ENCODE measurements at regions not wholly inside any gene's neighbourhood (a gene's known extent, or its start where the extent isn't known, plus 50 kb on each side); places are given as distances from the start of the nearest gene placed in this dataset.
"Not testable (repeated sequence)": the region's sequence is repeated elsewhere in the genome, so short reads cannot be mapped to it uniquely, and the experiment has no call there.

DNA sequence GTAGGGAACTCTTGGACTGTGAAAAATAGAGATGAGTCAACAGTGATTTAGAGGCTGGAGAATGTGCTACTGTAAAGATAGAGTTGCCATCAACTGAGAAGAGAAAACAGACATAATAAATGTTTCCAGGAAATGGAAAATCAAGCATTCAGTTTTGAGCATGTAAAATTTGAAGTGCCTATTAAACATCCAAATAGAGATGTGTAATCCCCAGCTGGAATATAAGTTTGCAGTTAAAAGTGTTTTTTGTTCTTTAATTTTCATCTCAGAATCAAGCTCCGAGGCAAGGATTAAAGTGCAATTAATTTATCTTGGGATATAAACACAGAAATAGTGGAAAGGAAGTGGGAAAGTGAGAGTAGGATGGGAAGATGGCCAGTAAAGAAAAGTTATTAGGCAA is 666.0 kb upstream of the RAG2 start:
- TF ChIP-seq NFRKB (IDR thresholded peaks at IDR 0.05), result no peak
- ChIA-PET POLR2A (no interaction called here), CTCF (no interaction called here)
- no peak for DNase-seq (ENCODE audit: extremely low spot score)

DNA sequence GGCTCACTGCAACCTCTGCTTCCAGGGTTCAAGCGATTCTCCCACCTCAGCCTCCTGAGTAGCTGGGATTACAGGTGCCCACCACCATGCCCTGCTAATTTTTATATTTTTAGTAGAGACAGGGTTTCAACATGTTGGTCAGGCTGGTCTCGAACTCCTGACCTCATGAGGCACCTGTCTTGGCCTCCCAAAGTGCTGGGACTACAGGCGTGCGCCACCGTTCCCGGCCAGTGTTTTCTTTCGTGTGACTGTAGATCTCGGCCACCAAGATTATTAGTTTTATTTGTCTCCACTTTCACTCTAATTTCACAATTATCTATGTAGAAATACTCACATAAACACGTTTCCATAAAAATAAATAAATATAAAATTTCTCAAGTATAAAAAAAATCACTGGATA is 665.4 kb upstream of the RAG2 start:
- CTCF ChIA-PET; POLR2A ChIA-PET; DNase-seq (ENCODE audit: extremely low spot score): not testable (repeated sequence)

DNA sequence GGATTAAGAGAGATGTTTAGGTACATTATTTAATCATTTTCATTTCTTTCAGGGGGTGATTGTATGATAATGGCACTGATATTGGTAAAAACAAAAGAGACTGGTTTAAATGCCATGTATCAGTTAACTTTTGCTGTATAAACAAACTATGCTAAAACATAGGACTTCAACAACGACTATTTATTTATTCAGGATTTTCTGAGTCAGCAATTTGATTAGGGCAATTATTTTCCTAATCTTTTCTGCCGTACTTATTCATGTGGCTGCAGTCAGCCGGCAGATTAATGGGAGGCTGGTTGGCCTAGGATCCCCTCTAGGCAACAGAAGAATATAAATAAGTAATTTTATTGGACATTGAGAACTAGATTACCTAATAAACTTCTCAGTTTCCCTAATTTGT is 661.7 kb upstream of the RAG2 start:
- CTCF ChIA-PET, result no interaction called here
- no peak for TF ChIP-seq ARNT (IDR thresholded peaks at IDR 0.05)
- TF ChIP-seq LEF1 (IDR thresholded peaks at IDR 0.05; ENCODE audit: borderline replicate concordance), result no peak
- no peak for TF ChIP-seq FOXA1 (IDR thresholded peaks at IDR 0.05)
- TF ChIP-seq, protein P1, sequence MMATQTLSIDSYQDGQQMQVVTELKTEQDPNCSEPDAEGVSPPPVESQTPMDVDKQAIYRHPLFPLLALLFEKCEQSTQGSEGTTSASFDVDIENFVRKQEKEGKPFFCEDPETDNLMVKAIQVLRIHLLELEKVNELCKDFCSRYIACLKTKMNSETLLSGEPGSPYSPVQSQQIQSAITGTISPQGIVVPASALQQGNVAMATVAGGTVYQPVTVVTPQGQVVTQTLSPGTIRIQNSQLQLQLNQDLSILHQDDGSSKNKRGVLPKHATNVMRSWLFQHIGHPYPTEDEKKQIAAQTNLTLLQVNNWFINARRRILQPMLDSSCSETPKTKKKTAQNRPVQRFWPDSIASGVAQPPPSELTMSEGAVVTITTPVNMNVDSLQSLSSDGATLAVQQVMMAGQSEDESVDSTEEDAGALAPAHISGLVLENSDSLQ (IDR thresholded peaks at IDR 0.05), result no peak
- no peak for TF ChIP-seq FOXK2 (IDR thresholded peaks at IDR 0.05)
- TF ChIP-seq SP1 (IDR thresholded peaks at IDR 0.05), result no peak
- no peak for TF ChIP-seq CTBP1 (IDR thresholded peaks at IDR 0.05; ENCODE audit: borderline replicate concordance)
- TF ChIP-seq FOXM1 (IDR thresholded peaks at IDR 0.05; ENCODE audit: borderline replicate concordance), result no peak
- no peak for TF ChIP-seq SUZ12 (IDR thresholded peaks at IDR 0.05)
- TF ChIP-seq HDGF (IDR thresholded peaks at IDR 0.05; ENCODE audit: borderline replicate concordance), result no peak
- no peak for TF ChIP-seq TARDBP (IDR thresholded peaks at IDR 0.05)
- TF ChIP-seq NFRKB (IDR thresholded peaks at IDR 0.05), result no peak
- no peak for TF ChIP-seq ZNF384 (IDR thresholded peaks at IDR 0.05)
- no peak for TF ChIP-seq BHLHE40 (IDR thresholded peaks at IDR 0.05; ENCODE audit: borderline replicate concordance)
- DNase-seq (ENCODE audit: extremely low spot score), result no peak
- POLR2A ChIA-PET, result no interaction called here

DNA sequence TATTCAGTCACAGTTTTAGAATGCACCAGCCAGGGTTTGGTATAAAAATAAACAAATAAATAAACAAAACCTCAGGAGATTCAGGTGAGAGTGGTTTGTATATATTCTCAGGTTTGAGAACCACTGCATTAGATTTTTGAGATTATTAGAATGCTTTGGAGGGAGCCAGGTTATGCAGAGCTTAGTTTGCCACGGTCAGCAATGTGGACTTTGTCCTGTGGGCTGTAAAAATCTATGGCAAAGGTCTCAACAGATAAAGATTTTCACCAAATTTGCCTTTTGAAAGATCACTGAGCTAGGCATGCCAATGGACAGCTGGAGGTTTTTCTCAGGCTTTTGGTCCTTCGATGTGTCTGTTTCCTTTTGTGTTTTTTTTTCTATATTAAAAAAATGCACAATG is 650.1 kb upstream of the RAG2 start:
- no peak for DNase-seq (ENCODE audit: extremely low spot score)
- ChIA-PET POLR2A (no interaction called here), CTCF (no interaction called here)
- TF ChIP-seq SUZ12 (IDR thresholded peaks at IDR 0.05), result no peak
- TF ChIP-seq FOXM1 (IDR thresholded peaks at IDR 0.05; ENCODE audit: borderline replicate concordance), result no peak
- no peak for TF ChIP-seq ZNF384 (IDR thresholded peaks at IDR 0.05)
- TF ChIP-seq NFRKB (IDR thresholded peaks at IDR 0.05), result no peak

DNA sequence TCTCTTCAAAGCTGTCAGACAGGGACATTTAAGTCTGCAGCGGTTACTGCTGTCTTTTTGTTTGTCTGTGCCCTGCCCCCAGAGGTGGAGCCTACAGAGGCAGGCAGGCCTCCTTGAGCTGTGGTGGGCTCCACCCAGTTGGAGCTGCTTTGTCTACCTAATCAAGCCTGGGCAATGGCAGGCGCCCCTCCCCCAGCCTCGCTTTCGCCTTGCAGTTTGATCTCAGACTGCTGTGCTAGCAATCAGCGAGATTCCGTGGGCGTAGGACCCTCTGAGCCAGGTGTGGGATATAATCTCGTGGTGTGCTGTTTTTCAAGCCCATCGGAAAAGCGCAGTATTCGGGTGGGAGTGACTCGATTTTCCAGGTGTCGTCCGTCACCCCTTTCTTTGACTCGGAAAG is 648.1 kb upstream of the RAG2 start:
- CTCF ChIA-PET; POLR2A ChIA-PET; DNase-seq (ENCODE audit: extremely low spot score): not testable (repeated sequence)

DNA sequence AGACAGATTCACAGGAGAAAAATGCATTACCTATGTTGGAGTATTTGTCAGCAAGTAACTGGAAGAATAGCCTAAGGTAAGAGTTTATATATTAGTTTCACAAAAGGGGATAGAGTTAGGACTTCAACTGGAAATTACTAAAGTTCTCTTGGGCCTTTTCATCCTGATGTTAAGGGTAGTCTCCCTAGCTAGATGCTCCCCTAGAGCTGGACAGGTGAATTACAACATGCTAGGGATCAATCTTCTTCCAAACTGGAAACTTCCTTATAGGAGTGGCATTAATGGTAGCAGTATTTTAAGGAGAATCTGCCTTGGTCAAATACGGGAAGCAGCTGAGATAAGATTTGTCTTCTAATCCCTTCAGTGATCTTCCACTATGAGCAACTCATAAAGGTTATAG is 632.8 kb upstream of the RAG2 start:
- CTCF ChIA-PET, result no interaction called here
- no peak for DNase-seq (ENCODE audit: extremely low spot score)
- POLR2A ChIA-PET, result no interaction called here
- TF ChIP-seq FOXM1 (IDR thresholded peaks at IDR 0.05; ENCODE audit: borderline replicate concordance) (no peak), TARDBP (IDR thresholded peaks at IDR 0.05) (no peak), NFRKB (IDR thresholded peaks at IDR 0.05) (no peak), SP1 (IDR thresholded peaks at IDR 0.05) (no peak), ZNF384 (IDR thresholded peaks at IDR 0.05) (no peak), SUZ12 (IDR thresholded peaks at IDR 0.05) (no peak), CTBP1 (IDR thresholded peaks at IDR 0.05; ENCODE audit: borderline replicate concordance) (no peak), FOXK2 (IDR thresholded peaks at IDR 0.05) (no peak), LEF1 (IDR thresholded peaks at IDR 0.05; ENCODE audit: borderline replicate concordance) (no peak), HDGF (IDR thresholded peaks at IDR 0.05; ENCODE audit: borderline replicate concordance) (no peak), BHLHE40 (IDR thresholded peaks at IDR 0.05; ENCODE audit: borderline replicate concordance) (no peak), ELF4 (IDR thresholded peaks at IDR 0.05) (no peak), FOXA1 (IDR thresholded peaks at IDR 0.05) (no peak), ARNT (IDR thresholded peaks at IDR 0.05) (no peak), L3MBTL2 (conservative IDR thresholded peaks at IDR 0.05) (no peak)
- TF ChIP-seq, protein P1 (IDR thresholded peaks at IDR 0.05), result no peak

DNA sequence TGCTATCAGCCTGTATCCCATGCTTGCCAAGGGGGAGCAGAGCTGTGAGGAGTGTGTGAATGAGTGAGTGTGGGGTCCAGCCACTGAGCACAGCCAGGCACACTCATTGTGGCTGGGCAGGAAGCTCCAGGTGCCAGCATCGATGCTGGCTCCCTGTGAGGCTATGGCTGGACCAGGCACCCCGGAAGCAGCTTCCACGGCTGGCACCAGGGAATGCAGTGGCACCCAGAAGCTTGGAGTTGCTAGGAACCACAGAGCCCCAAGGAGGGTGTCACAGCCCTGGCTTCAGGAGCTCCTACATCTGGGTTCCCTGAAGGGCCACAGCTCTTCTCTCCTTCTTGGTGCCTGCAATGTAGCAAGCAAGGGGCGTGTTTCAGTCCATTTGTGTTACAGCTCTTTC is 625.9 kb upstream of the RAG2 start:
- TF ChIP-seq NFRKB (IDR thresholded peaks at IDR 0.05) (no peak), FOXA1 (IDR thresholded peaks at IDR 0.05) (no peak)
- POLR2A ChIA-PET, result no interaction called here
- CTCF ChIA-PET, result no interaction called here
- DNase-seq (ENCODE audit: extremely low spot score), result no peak

DNA sequence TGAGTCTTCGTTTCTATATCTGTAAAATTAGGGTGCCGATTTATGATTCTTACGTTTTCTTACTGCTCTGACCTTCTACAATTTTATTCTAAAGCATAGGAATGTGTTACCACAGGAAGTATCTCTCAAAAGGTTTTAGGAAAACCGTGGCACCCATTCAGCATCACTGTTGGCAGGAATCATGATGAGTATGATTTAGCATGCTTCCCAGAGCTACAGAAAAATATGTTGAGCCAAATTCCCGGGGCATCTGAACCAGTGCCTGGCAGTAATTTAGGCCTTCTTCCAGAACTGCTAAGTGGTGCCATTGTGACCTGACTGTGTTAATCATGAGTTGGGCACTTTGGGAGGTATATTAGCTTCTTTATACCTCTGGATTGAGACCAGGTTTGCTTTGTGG is 605.0 kb upstream of the RAG2 start:
- TF ChIP-seq FOXM1 (IDR thresholded peaks at IDR 0.05; ENCODE audit: borderline replicate concordance) (no peak), SP1 (IDR thresholded peaks at IDR 0.05) (no peak), FOXK2 (IDR thresholded peaks at IDR 0.05) (no peak), HDGF (IDR thresholded peaks at IDR 0.05; ENCODE audit: borderline replicate concordance) (no peak), SUZ12 (IDR thresholded peaks at IDR 0.05) (no peak), ELF4 (IDR thresholded peaks at IDR 0.05) (no peak), ZNF384 (IDR thresholded peaks at IDR 0.05) (no peak), BHLHE40 (IDR thresholded peaks at IDR 0.05; ENCODE audit: borderline replicate concordance) (no peak), L3MBTL2 (conservative IDR thresholded peaks at IDR 0.05) (no peak), LEF1 (IDR thresholded peaks at IDR 0.05; ENCODE audit: borderline replicate concordance) (no peak), CTBP1 (IDR thresholded peaks at IDR 0.05; ENCODE audit: borderline replicate concordance) (no peak), TARDBP (IDR thresholded peaks at IDR 0.05) (no peak), ARNT (IDR thresholded peaks at IDR 0.05) (no peak), NFRKB (IDR thresholded peaks at IDR 0.05) (no peak)
- TF ChIP-seq, protein P1 (IDR thresholded peaks at IDR 0.05), result no peak
- ChIA-PET POLR2A (no interaction called here), CTCF (no interaction called here)
- no peak for DNase-seq (ENCODE audit: extremely low spot score)
